ENCODE measurements at regions not wholly inside any gene's neighbourhood (a gene's known extent, or its start where the extent isn't known, plus 50 kb on each side); places are given as distances from the start of the nearest gene placed in this dataset.

DNA sequence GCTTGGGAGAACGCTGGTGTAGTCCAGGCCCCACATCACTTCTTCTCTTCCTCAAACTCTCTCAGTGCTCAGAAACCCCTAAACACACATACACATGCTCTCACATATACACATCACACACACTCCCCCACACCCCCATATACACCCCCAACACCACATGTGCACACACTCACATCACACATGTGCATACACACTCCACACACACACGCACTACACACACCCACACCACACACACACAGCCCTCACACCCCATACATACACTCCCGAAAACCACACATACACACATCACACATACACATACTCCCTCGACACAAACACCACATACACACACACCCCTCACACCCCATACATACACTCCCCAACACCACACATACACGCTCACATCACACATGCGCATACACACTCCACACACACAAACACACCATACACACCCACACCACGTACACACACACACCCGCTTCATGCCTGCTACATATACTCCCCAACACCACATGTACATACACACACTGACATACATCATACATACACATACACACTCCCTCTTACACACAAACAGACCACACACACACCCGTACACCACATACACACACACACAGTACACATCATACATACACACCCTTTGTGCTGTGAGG lies 110.3 kb upstream of the TMEM170B start:
- DNase-seq (ENCODE audit: low read depth): no peak

DNA sequence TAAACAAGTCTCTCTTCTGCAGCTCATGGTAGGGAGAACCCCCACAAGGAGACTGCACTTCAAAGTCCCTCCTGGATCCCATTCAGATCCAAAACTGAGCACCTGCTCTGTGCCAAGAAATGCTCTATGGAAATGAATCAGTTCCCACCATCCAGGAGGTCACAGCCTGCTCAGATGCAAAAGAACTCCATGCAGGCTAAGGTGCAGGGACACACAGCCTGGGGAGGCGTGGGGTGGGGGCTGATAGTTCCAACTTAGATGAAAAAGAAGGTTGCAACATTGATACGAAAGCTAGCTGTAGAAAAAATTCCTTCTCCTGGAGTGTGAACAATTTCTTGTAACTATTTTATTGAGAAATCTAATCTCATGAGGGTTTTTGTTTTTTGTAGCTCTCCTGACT lies 111.0 kb upstream of the TMEM170B start:
- peak; percentile 50 for DNase-seq (ENCODE audit: low read depth)

DNA sequence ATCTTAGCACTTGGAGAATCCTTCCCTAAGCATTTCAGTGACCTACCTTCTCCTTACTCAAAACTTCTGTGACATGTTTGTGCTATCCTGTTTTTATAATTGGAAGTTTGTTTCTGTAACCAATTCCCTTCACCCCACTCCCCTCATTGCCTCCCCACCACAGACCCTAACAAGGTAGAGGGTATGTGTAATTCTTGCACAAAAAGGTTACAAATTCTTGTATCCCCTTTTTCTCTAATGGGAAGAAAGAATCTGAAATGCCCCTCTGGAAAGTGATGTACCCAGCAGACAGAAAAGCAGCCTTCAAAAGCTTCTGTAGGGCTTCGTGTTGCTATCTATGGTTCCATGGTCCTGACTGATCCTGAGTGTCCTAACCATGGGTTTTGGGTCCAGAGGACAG lies 111.7 kb upstream of the TMEM170B start:
- no peak for DNase-seq (ENCODE audit: low read depth)

DNA sequence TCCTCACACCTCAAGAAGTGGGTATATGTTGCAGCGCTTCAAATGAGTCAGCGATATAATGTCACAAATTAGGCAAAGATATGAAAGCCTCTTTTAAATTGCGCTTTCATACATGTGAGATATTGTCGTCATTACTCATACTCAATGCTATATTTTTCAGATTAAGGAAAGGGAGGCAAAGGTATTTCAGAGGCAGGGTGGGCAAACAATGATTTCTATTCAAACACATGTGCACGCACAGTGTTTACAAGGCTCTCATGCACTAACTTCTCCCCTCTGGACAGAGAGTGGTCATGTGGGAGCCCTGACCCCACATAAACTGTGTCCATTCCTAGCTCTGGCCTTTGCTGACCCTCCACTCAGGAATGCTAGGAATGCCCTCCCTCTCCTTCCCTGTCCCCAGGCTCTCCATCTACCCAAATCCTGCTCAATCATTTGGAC lies 112.1 kb upstream of the TMEM170B start:
- DNase-seq (ENCODE audit: low read depth): peak; percentile 58

DNA sequence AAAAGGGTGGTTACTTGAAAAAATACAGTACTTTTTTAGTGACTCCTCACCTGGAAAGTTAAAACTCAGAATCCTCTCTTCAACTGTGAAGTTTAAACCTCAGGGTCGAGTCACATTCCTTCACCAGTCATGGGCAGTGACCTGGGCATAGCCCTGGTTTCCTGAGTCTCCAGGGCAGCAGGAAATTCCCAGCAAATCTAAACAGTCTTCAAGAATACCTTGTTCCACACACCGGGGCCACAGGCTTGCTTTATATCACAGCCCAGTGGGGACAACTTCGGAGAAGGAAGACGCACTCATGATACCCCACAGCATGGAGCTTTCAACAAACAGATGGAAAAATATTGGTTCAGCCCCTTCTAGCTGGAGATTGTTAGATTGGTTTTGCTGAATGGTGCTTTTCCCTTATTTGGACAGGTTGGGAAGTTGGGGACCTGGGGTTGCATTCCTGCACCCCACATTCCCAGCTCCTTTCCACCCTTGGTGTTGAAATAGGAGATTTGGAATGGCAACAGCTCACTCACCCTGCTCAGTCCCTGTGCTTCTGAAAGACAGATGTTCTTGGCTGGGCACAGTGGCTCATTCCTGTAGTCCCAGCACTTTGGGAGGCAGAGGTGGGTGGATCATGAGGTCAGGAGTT lies 113.0 kb upstream of the TMEM170B start:
- peak; percentile 97 for DNase-seq (ENCODE audit: low read depth)

DNA sequence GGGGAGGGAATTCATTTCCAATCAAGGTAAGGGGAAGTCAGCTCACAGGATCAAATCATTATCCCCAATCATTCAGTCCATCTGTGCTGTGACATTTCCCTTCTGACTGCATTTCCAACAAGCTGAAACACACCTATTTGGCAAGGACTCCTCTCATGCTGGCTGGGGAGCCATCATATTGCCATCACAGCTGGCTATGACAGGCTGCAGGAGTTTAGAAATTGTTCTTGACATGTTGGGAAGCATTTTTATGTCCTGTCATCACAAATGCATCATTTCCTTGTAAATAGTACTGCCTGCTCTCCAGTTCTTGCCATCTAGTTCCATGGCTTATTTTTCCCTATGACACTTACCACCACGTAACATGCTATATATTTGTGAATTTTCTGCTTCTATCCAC lies 113.9 kb upstream of the TMEM170B start:
- peak; percentile 32 for DNase-seq (ENCODE audit: low read depth)

DNA sequence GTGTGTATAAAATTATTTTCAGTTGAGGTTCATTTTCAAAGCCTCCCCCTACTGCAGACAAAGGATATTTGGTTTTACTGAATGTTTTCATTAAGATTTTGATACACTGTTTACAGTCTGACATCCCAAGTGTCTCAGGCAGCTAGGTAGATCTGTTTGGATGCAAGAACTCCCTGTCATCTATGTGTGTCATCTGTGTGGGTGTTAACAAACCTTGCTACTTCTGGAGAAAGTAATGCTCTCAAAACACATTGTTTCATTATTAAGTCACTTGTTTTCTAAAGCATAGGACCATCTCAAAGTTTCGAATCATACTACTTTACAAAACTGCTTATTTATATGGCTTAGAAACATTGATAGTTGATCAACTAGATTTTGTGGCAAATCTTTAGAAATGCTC lies 114.5 kb upstream of the TMEM170B start:
- DNase-seq (ENCODE audit: low read depth): peak; percentile 95

DNA sequence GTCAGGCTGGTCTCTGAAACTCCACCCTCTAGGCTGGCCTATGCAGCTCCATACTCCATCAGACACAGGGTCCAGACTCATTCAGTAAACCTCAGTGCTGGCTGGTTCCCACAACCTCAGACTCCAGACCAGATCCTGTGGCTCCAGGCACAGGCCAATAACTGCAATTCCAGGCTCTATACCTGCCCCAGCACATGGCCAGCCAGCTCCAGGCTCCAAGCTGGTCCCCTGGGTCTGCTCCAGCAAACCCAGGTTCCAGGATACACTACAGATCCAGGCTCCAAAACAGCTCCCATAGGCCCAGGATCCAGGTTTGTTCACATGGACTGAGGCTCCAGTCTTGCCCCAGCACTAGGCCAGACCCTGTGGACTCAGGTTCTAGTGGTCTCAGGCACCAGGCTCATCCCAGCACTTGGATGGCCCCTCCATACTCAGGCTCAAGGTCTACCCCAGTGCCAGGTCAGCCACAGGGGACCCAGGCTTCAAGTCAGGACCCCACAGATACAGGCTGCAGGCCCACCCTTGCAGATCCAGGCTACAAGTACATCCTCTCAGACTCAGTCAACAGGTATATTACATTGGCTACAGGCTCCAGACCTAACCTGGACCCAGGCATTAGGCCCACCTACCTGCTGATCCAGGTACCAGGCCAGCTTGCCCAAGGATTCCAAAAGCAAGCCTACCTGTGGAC lies 117.6 kb upstream of the TMEM170B start:
- no peak for DNase-seq (ENCODE audit: low read depth)

DNA sequence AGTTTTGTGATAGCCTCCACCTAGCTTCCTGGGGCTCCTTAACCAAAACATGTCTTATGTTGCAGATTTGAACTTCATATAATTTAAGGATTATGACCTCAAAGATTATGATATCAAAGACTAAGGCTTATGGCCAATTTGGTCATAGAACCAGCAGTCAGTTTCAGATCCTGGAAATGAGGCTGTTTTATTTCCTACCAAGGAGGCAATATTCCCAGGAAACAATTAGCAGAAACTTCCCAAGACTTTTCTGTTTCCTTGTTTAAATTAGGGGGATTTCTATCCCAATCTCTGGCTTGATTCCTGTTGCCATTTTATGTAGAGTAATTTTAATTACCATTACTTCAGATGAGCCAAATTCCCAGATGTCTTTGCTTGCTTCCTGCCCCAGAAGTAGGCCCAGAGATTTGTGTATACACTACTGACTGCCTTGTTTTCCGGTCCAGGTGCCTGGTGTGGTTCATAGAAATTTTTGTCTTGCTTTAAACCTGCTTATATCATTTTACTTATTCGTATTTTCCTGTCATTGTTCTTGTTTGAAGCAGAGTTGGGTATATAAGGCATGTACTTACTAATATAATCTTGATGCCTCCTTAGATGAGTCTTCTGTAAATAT lies 119.2 kb upstream of the TMEM170B start:
- DNase-seq (ENCODE audit: low read depth): no peak

DNA sequence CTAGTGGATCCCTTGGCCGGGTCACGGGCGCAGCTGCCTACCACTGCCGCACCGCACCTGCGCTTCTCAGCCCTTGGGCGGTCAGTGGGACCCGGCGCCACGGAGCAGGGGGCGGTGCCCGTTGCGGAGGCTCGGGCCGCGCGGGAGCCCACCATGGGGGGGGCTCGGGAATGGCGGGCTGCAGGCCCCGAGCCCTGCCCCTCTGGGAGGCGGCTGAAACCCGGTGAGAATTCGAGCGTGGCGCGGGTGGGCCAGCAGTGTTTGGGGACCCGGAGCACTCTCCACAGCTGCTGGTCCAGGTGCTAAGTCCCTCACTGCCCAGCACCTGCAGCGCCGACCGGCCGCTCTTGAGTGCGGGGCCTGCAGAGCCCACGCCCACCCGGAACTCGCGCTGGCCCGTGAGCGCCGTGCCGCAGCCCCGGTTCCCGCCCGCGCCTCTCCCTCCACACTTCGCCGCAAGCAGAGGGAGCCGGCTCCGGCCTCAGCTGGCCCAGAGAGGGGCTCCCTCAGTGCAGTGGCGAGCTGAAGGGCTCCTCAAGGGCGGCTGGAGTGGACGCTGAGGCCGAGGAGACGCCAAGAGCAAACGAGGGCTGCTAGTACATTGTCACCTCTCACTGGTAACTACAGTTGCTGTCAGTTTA lies 120.5 kb upstream of the TMEM170B start:
- DNase-seq (ENCODE audit: low read depth): no peak

DNA sequence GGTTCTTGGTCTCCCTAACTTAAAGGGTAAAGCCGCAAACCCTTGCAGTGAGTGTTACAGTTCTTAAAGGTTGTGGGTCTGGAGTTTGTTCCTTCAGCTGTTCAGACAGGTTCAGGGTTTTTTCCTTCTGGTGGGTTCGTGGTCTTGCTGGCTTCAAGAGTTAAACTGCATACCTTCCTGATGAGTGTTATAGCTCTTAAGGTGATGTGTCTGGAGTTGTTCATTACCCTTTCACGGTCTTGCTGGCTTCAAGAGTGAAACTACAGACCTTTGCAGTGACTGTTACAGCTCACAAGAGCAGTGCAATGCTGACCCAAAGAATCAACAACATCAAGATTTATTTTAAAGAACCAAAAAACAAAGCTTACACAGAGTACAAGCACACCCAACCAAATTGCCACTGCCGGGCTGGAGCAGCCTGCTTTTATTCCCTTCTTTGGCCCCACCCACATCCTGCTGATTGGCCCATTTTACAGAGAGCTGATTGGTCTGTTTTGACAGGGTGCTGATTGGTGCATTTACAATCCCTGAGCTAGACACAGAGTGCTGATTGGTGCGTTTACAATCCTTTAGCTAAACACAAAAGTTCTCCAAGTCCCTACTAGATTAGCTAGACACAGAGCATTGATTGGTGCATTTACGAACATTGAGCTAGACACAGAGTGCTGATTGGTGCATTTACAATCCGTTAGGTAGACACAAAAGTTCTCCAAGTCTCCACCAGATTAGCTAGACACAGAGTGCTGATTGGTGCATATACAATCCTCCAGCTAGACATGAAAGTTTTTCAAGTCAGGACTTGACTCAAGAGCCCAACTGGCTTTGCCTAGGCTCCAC lies 121.2 kb upstream of the TMEM170B start:
- DNase-seq (ENCODE audit: low read depth): peak; percentile 99

DNA sequence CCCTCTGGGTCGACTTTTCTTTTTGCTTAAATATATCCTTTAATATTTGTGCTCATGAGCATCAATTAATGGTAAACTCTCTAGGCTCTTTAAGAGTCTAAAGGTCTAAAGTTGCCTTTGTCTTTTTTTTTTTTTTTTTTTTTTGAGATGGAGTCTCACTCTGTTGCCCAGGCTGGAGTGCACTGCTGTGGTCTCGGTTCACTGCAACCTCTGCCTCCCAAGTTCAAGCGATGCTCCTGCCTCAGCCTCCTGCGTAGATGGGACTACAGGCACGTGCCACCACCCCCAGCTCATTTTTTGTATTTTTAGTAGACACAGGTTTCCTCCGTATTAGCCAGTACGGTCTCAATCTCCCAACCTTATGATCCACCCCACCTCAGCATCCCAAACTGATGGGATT lies 122.0 kb upstream of the TMEM170B start:
- DNase-seq (ENCODE audit: low read depth): no peak

DNA sequence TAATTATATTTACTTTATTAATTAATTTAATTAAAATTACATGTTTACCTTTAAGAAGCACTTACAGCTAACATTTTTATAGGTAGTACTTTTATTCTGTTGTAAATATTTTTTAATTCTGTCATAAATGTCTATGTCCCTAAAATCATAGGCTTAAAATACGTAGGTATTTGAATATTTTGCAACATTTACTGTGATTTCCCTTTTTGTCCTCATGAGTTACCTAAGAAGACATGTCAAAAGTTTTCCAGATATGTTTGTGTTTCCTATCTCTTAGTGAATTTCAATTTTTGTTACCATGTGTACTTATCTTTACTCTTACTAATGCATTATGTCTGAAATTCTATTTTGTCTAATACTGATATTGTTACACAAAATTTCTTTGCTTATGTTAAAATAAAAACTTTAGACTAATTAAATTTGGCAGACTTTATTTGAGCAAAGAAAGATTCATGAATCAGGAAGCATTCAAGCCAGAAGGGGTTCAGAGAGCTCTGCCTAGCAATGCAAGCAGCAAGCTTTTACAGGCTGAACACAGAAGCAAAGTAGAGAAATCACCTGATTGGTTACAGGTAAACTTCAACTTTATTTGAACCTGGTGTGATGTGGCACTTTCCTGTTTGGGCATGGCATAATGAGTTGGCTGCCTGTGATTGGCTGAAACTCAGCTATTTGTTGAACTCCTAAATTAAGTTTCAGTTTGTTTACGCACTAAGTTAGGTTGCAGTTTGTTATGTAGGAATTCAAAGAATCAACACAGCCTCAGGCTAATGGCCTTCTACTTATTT lies 123.2 kb upstream of the TMEM170B start:
- peak; percentile 99 for DNase-seq (ENCODE audit: low read depth)

DNA sequence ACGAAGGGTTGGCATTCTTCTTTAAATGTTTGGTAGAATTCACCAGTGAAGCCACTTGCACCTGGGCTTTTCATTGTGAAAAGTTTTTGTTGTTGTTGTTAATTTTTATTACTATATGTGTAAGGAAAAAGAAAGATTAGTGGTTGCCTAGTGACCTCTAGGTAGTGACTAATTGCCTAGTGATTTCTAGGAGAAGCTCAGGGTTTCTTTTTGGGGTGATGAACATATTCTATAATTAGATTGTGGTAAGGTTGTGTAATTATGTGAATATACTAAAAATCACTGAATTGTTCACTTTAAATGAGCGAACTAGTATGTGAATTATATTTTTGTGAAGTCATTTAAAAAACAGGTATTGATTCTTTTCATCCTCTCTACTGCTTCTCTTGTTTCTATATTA lies 123.8 kb upstream of the TMEM170B start:
- DNase-seq (ENCODE audit: low read depth): peak; percentile 90

DNA sequence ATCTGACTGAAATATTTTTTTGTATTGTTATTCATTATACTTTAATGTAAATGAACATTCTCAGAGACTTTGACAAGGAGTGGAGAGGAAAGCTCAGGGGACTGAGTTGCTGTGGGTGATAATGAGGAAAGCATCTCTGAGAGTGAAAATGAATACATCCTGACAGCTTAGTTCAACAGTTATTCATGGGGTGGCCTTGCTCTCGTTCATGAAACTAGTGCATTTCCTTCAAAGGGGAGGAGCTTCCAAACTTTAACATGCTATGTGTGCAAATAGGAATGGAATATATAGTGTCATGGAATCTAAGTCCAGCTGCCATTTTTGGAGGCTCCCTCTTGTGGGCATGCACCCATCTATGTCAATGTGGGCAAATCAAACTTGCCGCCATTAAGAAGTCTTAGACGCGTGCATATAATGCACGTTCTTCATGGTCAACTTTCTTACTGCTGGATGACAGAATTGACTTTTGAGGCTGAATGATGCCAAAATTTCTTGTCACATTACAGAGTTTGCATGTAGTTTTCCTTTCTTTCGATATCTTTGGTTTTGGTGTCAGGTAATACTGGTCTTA lies 124.3 kb upstream of the TMEM170B start:
- no peak for DNase-seq (ENCODE audit: low read depth)

DNA sequence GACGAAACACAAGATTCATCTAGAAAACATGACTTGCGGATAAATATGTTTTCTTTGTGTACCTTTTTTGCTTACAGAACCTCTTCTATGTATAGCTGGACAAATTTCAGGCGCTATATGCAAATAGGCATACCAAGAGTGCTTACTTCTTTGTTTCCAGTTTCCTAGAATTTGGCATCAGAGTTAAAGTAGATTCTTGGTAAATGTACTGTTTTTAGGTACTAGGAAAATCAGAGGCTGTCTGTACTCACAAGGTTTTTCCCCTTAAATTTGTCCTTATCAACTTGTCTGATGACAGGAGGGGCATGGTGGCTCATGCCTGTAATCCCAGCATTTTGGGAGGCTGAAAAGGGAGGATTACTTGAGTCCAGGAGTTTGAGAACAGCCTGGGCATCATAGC lies 124.9 kb upstream of the TMEM170B start:
- DNase-seq (ENCODE audit: low read depth): no peak

DNA sequence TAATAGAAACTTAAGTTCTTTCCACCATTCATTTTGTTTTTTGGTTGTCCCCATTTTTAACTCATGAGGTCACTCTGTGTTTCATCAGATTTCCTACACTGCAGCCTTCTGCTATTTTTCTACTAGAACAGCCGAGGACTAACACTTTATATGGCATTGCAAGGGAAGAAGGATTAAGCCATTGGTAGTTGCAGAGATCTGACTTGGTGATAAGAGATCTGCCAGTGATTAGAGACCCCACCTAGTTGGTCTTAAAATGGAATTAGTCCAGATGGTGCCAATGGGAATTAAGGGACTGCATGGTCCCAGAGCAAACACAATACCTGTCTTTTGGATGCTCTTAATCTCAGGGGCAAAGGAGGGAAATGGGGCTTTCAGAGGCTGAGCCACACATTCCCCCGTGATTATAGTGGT lies 125.5 kb upstream of the TMEM170B start:
- no peak for DNase-seq (ENCODE audit: low read depth)

DNA sequence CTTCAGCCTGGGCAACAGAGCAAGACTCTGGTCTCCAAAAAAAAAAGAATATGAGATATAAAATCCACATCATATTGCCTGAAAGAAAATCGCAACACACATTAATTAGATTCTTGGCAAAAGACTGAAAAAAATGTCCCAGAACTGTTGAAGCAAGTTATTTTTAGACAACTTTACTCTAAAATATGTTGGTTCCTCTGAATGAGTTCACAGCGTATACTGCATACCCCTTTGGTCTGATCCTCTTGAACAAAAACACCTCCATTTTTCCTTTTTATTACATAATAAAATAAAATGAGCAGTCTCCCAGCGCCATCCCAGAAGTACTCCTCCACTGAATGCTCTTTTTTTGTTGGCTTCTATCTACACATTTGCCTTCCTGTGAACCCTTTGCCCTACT lies 126.0 kb upstream of the TMEM170B start:
- DNase-seq (ENCODE audit: low read depth): no peak

DNA sequence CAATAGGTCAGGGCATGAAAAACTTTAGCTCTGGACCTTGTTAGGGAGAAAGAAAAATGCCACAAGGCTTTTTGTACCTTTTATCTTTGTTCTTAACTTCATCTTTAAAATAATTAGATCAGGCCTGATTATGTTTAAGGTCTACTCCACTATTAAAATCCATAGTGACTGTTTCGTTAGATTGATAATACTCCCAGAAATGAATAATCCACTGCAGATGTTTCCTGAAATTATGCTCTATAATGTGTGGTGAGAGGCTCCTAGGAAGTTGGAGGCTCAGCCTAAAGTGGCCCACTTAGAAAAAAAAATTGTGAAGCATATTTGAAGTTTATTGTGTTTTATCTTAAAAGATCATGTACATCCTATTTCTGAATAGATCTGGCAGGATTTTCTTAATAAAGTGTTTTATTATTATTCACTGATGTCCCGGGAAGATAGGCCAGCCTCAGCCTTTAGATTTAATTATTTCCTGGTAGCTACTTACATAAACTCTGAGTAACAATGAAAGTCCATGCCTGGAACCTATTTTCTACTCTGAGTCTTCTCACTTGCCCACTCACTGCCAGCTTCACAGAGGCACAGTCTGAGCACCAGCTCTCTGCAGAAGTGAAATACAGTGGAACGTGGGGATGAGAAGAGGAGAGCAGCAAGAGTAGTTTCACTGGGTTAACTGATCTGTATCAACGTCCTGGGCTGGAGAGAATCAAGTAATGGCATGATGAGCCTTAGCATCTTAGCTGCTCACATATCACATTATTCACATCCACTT lies 126.8 kb upstream of the TMEM170B start:
- DNase-seq (ENCODE audit: low read depth): no peak

Measured in renal cortical epithelial cell (primary cell).